Testis (tissue), 2 donors: ENCODE measurements at regions not wholly inside any gene's neighbourhood (a gene's known extent, or its start where the extent isn't known, plus 50 kb on each side); places are given as distances from the start of the nearest gene placed in this dataset.
A peak's percentile ranks its signal among the peaks of the same experiment; 100 is the strongest.

Source experiments
- DNase-seq: peaks from one replicate; pipeline ENCODE4 v3.0.0-alpha.2; 2019
- H3K27ac ChIP-seq, 2 donors: fragments of 200-600 bp; sonication (generic); one replicate each; pipeline ENCODE4 v1.5.1; 2019
- H3K27me3 ChIP-seq: fragments of 200-600 bp; sonication (generic); one replicate; pipeline ENCODE4 v1.5.1; 2019
- H3K36me3 ChIP-seq: fragments of 200-600 bp; sonication (generic); one replicate; pipeline ENCODE4 v1.5.1; 2017; ENCODE audit warnings: low read depth; ENCODE audit errors: missing control alignments
- H3K4me1 ChIP-seq: fragments of 200-600 bp; sonication (generic); one replicate; pipeline ENCODE4 v1.5.1; 2019
- H3K4me3 ChIP-seq, 2 donors: fragments of 200-600 bp; sonication (generic); one replicate each; pipeline ENCODE4 v1.5.1; 2017 to 2019
- H3K9me3 ChIP-seq: fragments of 200-600 bp; sonication (generic); one replicate; pipeline ENCODE4 v1.5.1; 2017
- POLR2A ChIP-seq: fragments of 450-650 bp; IDR thresholded peaks from one replicate; pipeline ENCODE4 v1.6.1; 2017; ENCODE audit warnings: antibody characterized with exemption, mild to moderate bottlenecking, moderate library complexity
- WGBS, 2 donors: methylation state at CpG; one replicate each; pipeline ENCODE4 v1.1.5; 2018; 5-methylcytosine and 5-hydroxymethylcytosine counted together
- intact Hi-C: fragments of 100-400 bp; cut with DNase I; formaldehyde crosslinking; loops from one replicate; pipeline ENCODE4 v1.15.1; 2023; ENCODE audit warnings: low total_unique reads
- TF ChIP-seq, protein P1 (sequence below), 3 experiments: fragments of 450-650 bp in 2 of 3; fragments of 200-600 bp in 1 of 3; sonication (generic) in 1 of 3; IDR thresholded peaks; one replicate each; pipeline ENCODE4 v1.5.1; 2016 to 2019; ENCODE audit warnings: antibody characterized with exemption in 3 of 3, mild to moderate bottlenecking in 2 of 3, moderate library complexity in 1 of 3

DNA sequence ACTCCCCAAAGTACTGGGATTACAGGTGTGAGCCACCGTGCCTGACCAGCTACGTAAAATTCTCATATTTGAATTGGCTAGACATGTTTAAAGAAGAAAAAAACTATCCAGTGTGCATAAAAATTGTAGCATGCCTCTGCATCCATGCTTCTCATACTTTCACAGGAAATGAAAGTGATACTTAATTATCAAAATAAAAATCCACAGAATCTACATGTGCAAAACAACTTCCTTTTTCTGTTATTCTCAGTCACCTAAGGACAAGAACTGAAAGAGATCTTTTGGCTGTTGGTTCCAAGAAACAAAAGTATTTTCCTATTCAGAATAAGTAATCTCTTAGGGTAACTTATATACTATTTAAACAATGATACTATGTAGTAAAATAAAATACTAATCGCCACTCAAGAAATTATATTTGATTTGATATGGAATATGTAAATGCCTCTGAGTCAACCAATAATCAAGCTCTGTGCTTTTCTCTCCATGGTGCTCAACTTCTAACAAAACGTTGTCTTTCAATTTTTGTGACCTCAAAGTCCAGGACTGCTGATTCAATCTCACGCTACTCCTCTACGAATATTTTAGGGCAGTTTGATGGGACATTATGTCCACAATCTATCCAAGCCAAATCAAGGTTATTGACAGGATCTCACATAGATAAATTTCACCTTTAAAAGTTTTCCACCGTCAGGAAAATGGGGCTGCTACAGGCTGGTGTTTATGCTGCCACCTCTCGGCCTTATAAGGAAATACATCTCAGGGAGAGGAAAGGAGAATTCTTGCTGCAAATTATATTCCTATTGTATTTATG is 102.7 kb downstream of the ZNF281 start:
- 36 to 40% methylated on average over 8 of the region's 8 CpGs for WGBS, 2 donors
- Histone ChIP-seq H3K9me3 (no peaks in the 10 kb centered on the region), H3K4me1 (no peaks in the 10 kb centered on the region), H3K4me3 (no peak overlapping the region), H3K36me3 (no peaks in the 10 kb centered on the region), H3K27me3 (no peaks in the 10 kb centered on the region), H3K27ac (no peak overlapping the region)
- no peak for DNase-seq
- intact Hi-C loops: no loop called here
- no peak for TF ChIP-seq POLR2A
- TF ChIP-seq, protein P1, sequence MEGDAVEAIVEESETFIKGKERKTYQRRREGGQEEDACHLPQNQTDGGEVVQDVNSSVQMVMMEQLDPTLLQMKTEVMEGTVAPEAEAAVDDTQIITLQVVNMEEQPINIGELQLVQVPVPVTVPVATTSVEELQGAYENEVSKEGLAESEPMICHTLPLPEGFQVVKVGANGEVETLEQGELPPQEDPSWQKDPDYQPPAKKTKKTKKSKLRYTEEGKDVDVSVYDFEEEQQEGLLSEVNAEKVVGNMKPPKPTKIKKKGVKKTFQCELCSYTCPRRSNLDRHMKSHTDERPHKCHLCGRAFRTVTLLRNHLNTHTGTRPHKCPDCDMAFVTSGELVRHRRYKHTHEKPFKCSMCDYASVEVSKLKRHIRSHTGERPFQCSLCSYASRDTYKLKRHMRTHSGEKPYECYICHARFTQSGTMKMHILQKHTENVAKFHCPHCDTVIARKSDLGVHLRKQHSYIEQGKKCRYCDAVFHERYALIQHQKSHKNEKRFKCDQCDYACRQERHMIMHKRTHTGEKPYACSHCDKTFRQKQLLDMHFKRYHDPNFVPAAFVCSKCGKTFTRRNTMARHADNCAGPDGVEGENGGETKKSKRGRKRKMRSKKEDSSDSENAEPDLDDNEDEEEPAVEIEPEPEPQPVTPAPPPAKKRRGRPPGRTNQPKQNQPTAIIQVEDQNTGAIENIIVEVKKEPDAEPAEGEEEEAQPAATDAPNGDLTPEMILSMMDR (IDR thresholded peaks at IDR 0.05): peak; percentile 51 to 86 (median 76)

DNA sequence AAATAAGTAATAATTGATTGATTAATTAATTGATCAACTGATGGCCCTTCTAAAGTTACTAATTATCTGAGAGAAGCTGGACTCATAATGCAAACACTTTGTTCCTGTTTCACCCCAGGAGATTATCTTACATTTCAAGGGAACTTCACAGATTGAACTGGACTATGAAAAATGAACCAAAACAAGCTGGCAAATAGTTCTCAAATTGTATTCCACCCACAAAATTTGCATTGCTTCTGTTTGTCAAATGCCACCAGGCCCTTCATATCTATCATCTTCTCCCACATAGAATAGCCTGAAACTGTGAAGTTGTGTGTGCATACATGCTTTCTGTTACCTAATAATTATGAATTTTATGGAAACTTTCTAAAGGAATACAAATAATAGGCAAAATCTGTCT is 104.0 kb downstream of the ZNF281 start:
- intact Hi-C loops: no loop called here
- Histone ChIP-seq H3K27me3 (no peaks in the 10 kb centered on the region), H3K4me1 (no peaks in the 10 kb centered on the region), H3K27ac (no peak overlapping the region), H3K36me3 (no peaks in the 10 kb centered on the region), H3K9me3 (no peaks in the 10 kb centered on the region), H3K4me3 (no peak overlapping the region)
- no peak for DNase-seq
- TF ChIP-seq POLR2A: no peak
- TF ChIP-seq, protein P1 (IDR thresholded peaks at IDR 0.05): no peak

DNA sequence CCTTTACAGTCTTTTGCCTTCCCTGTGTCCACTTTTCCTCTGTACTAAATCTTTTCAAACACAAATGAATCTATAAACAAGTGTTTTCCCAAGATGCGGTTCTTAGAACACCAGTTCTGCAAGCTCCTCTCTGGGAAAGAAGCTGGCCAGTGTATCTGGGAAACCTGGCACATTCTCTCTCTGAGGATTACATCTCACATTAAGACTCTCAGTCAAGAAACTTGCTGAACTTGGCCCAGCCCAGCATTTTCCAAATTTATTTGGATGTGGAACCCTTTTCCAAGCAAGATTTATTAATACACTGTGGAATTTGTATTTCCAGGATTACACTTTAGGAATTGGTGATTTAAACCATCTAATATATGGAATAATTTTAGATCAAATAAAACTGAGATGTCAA is 105.7 kb downstream of the ZNF281 start:
- intact Hi-C loops: no loop called here
- no peaks in the 10 kb centered on the region for H3K9me3 ChIP-seq

DNA sequence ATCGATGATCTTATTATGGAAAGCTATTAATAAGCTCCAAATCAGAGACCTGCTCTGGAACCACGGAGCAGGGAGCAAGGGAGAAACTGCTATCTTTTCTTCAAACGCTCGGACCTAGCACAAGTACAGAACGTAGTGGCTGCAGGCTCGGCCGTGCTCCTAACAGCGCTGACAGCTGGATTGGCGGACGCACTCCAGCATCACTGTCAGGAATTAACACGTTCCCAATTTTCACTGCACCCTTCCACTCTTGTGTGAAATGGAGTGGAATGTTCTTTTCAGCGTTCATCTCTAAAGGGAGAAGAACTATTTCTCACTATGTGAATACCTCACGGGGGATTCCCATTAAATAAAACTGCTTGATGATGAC is 106.9 kb downstream of the ZNF281 start:
- WGBS, 2 donors: 3 to 4% methylated on average over 13 of the region's 13 CpGs
- DNase-seq: peak; percentile 48
- H3K4me1 ChIP-seq: no peaks in the 10 kb centered on the region
- peak overlapping the region; percentile 56 to 74 for H3K4me3 ChIP-seq
- no peak overlapping the region for H3K27ac ChIP-seq
- TF ChIP-seq, protein P1 (IDR thresholded peaks at IDR 0.05): no peak
- TF ChIP-seq POLR2A: no peak
- intact Hi-C loops: no loop called here
- H3K27me3 ChIP-seq: no peaks in the 10 kb centered on the region
- H3K9me3 ChIP-seq: no peaks in the 10 kb centered on the region
- H3K36me3 ChIP-seq: no peaks in the 10 kb centered on the region

More for the DNA sequence above, 105.7 kb downstream of the ZNF281 start:
- Histone ChIP-seq H3K4me3 (no peak overlapping the region), H3K4me1 (no peaks in the 10 kb centered on the region), H3K27ac (no peak overlapping the region), H3K27me3 (no peaks in the 10 kb centered on the region), H3K36me3 (no peaks in the 10 kb centered on the region)
- 79 to 83% methylated on average over 1 of the region's 1 CpG for WGBS, 2 donors
- TF ChIP-seq POLR2A: no peak
- TF ChIP-seq, protein P1 (IDR thresholded peaks at IDR 0.05): no peak
- DNase-seq: no peak
